WTC11 (cell line): ENCODE measurements at regions not wholly inside any gene's neighbourhood (a gene's known extent, or its start where the extent isn't known, plus 50 kb on each side); places are given as distances from the start of the nearest gene placed in this dataset.

ENCODE experiments used
- ATAC-seq: fragments of 200-7000 bp; cut with Tn5 transposase; 2 replicates; pipeline ENCODE4 v1.10.0; 2021; ENCODE audit warnings: mild to moderate bottlenecking, moderate library complexity
- CTCF ChIA-PET: fragments of 300-600 bp; sonication (Branson Sonifier 250); formaldehyde crosslinking; loops from one replicate; lab custom pipeline; 2021; ENCODE audit warnings: antibody characterized with exemption; lab: Charles Lee
- POLR2A ChIA-PET: fragments of 350-600 bp; sonication (Branson Sonifier 250); formaldehyde crosslinking; loops from one replicate; lab custom pipeline; 2021; ENCODE audit warnings: antibody characterized with exemption; lab: Charles Lee
- DNase-seq: peaks from one replicate; pipeline ENCODE4 v3.0.0; 2021; ENCODE audit warnings: low spot score
- H3K27ac Mint-ChIP-seq: 2 replicates; pipeline ENCODE4 v1.8.0; 2021; ENCODE audit warnings: mixed read lengths
- H3K27me3 Mint-ChIP-seq: 2 replicates; pipeline ENCODE4 v1.8.0; 2021; ENCODE audit warnings: low read depth, mild to moderate bottlenecking, moderate library complexity, mixed read lengths
- H3K36me3 Mint-ChIP-seq: 2 replicates; pipeline ENCODE4 v1.8.0; 2021; ENCODE audit warnings: mixed read lengths
- H3K4me1 Mint-ChIP-seq: 2 replicates; pipeline ENCODE4 v1.8.0; 2022; ENCODE audit warnings: mixed read lengths
- H3K4me3 Mint-ChIP-seq: 2 replicates; pipeline ENCODE4 v1.8.0; 2021; ENCODE audit warnings: mild to moderate bottlenecking, moderate library complexity, mixed read lengths
- H3K9me3 Mint-ChIP-seq: 2 replicates; pipeline ENCODE4 v1.8.0; 2021; ENCODE audit warnings: mixed read lengths
- CBFB ChIP-seq: sonication (generic); formaldehyde crosslinking; IDR thresholded peaks from 2 replicates; pipeline ENCODE4 v1.8.1; 2022; ENCODE audit warnings: mild to moderate bottlenecking, low read depth, missing genetic modification reagents
- CREB1 ChIP-seq: sonication (generic); formaldehyde crosslinking; IDR thresholded peaks from 2 replicates; pipeline ENCODE4 v1.8.0; 2023; ENCODE audit warnings: mild to moderate bottlenecking, missing genetic modification reagents
- CREM ChIP-seq: sonication (generic); formaldehyde crosslinking; IDR thresholded peaks from 2 replicates; pipeline ENCODE4 v1.8.1; 2022; ENCODE audit warnings: mild to moderate bottlenecking, missing genetic modification reagents, moderate library complexity
- EMX1 ChIP-seq: fragments of 250-450 bp; sonication (Bioruptor Pico); IDR thresholded peaks from 2 replicates; pipeline ENCODE4 v1.8.0; 2021; ENCODE audit warnings: mild to moderate bottlenecking
- ETV6 ChIP-seq: sonication (generic); formaldehyde crosslinking; IDR thresholded peaks from 2 replicates; pipeline ENCODE4 v1.8.1; 2022; ENCODE audit warnings: mild to moderate bottlenecking, missing genetic modification reagents
- FOXK1 ChIP-seq: sonication (generic); formaldehyde crosslinking; IDR thresholded peaks from 2 replicates; pipeline ENCODE4 v1.8.0; 2022; ENCODE audit warnings: mild to moderate bottlenecking, moderate library complexity, missing genetic modification reagents
- GABPB1 ChIP-seq: sonication (generic); formaldehyde crosslinking; IDR thresholded peaks from 2 replicates; pipeline ENCODE4 v1.8.1; 2023; ENCODE audit warnings: mild to moderate bottlenecking, missing genetic modification reagents
- JUN ChIP-seq: sonication (generic); formaldehyde crosslinking; IDR thresholded peaks from 2 replicates; pipeline ENCODE4 v1.8.0; 2023; ENCODE audit warnings: mild to moderate bottlenecking, missing genetic modification reagents
- KAT7 ChIP-seq: sonication (generic); formaldehyde crosslinking; IDR thresholded peaks from 2 replicates; pipeline ENCODE4 v1.8.1; 2023; ENCODE audit warnings: missing genetic modification reagents, mild to moderate bottlenecking, borderline replicate concordance
- NR3C1 ChIP-seq: sonication (generic); formaldehyde crosslinking; conservative IDR thresholded peaks from 2 replicates; pipeline ENCODE4 v1.8.1; 2023; ENCODE audit warnings: low read depth, mild to moderate bottlenecking, missing genetic modification reagents
- PRRX2 ChIP-seq: fragments of 250-450 bp; sonication (Bioruptor Pico); IDR thresholded peaks from 2 replicates; pipeline ENCODE4 v1.8.0; 2021; ENCODE audit warnings: mild to moderate bottlenecking
- RORB ChIP-seq: fragments of 250-450 bp; sonication (Bioruptor Pico); IDR thresholded peaks from 2 replicates; pipeline ENCODE4 v1.9.0; 2021; ENCODE audit warnings: mild to moderate bottlenecking
- ZBTB21 ChIP-seq: sonication (generic); formaldehyde crosslinking; IDR thresholded peaks from 2 replicates; pipeline ENCODE4 v1.8.1; 2023; ENCODE audit warnings: mild to moderate bottlenecking, missing genetic modification reagents, borderline replicate concordance
- ZNF121 ChIP-seq: sonication (generic); formaldehyde crosslinking; IDR thresholded peaks from 2 replicates; pipeline ENCODE4 v1.8.0; 2023; ENCODE audit warnings: missing genetic modification reagents
- ZNF232 ChIP-seq: sonication (generic); formaldehyde crosslinking; IDR thresholded peaks from 2 replicates; pipeline ENCODE4 v1.8.0; 2022; ENCODE audit warnings: mild to moderate bottlenecking, missing genetic modification reagents
- TF ChIP-seq, protein P1 (sequence below): sonication (generic); formaldehyde crosslinking; IDR thresholded peaks from 2 replicates; pipeline ENCODE4 v1.8.1; 2022; ENCODE audit warnings: mild to moderate bottlenecking, missing genetic modification reagents, moderate library complexity, borderline replicate concordance
- TF ChIP-seq, protein P2 (sequence below): sonication (generic); formaldehyde crosslinking; conservative IDR thresholded peaks from 2 replicates; pipeline ENCODE4 v1.8.1; 2022; ENCODE audit warnings: mild to moderate bottlenecking, missing genetic modification reagents
- TF ChIP-seq, protein P3 (sequence below): fragments of 250-450 bp; sonication (Bioruptor Pico); conservative IDR thresholded peaks from 2 replicates; pipeline ENCODE4 v1.9.0; 2021; ENCODE audit warnings: mild to moderate bottlenecking
- TF ChIP-seq, protein P4 (sequence below): sonication (generic); formaldehyde crosslinking; IDR thresholded peaks from 2 replicates; pipeline ENCODE4 v1.8.0; 2022; ENCODE audit warnings: mild to moderate bottlenecking, missing genetic modification reagents
- TF ChIP-seq, protein P5 (sequence below): sonication (generic); formaldehyde crosslinking; IDR thresholded peaks from 2 replicates; pipeline ENCODE4 v1.8.0; 2022; ENCODE audit warnings: mild to moderate bottlenecking, missing genetic modification reagents
- TF ChIP-seq, protein P6 (sequence below): sonication (generic); formaldehyde crosslinking; IDR thresholded peaks from 2 replicates; pipeline ENCODE4 v1.8.0; 2022; ENCODE audit warnings: missing genetic modification reagents
- TF ChIP-seq, protein P7 (sequence below): sonication (generic); formaldehyde crosslinking; IDR thresholded peaks from 2 replicates; pipeline ENCODE4 v1.8.0; 2023; ENCODE audit warnings: mild to moderate bottlenecking, missing genetic modification reagents

DNA sequence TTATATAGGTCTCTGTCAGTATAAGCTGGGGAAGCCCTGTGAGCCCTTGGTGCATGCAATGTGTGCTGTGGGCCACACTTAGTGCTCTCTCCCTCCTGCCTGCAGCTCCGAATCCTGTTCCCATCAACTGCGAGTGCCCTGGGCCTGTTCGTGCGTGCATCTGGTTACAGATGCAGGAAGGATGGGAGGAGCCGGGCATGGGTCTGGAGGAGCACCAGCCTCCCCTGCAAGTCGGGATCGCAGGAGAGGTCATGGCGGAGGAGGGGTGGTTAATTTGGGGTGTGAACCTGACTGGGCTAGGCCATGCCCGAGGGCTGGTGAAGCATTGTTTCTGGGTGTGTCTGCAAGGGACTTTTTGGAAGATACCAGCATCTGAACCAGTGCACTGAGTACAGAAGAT is 274.6 kb upstream of the IRX4 start:
- H3K36me3 Mint-ChIP-seq, result no peaks in the 10 kb centered on the region
- no peak for DNase-seq
- H3K9me3 Mint-ChIP-seq, result peaks cover 3% of the 10 kb centered on the region; the same call in 1 of the 2 replicates
- no peak overlapping the region for H3K27ac Mint-ChIP-seq
- H3K4me3 Mint-ChIP-seq, result no peak overlapping the region
- CTCF ChIA-PET, result interaction anchor here (0.6 to 1.1 kb wide), 2 partner anchors 9 to 223 kb away, joined by 3 to 4 read pairs; no protein-coding TSS in a partner anchor
- POLR2A ChIA-PET, result no interaction called here
- TF ChIP-seq CREM (no peak), PRRX2 (no peak), ZBTB21 (CRISPR knock-in tag) (no peak), ZNF121 (CRISPR knock-in tag) (no peak), CREB1 (no peak), GABPB1 (no peak), ETV6 (CRISPR knock-in tag) (no peak), ZNF232 (CRISPR knock-in tag) (no peak), EMX1 (CRISPR knock-in tag) (no peak), RORB (CRISPR knock-in tag) (no peak), KAT7 (CRISPR knock-in tag) (no peak), CBFB (no peak), JUN (no peak), FOXK1 (CRISPR knock-in tag) (no peak), NR3C1 (no peak)
- TF ChIP-seq, protein P1, sequence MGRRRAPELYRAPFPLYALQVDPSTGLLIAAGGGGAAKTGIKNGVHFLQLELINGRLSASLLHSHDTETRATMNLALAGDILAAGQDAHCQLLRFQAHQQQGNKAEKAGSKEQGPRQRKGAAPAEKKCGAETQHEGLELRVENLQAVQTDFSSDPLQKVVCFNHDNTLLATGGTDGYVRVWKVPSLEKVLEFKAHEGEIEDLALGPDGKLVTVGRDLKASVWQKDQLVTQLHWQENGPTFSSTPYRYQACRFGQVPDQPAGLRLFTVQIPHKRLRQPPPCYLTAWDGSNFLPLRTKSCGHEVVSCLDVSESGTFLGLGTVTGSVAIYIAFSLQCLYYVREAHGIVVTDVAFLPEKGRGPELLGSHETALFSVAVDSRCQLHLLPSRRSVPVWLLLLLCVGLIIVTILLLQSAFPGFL (CRISPR knock-in tag), result no peak
- TF ChIP-seq, protein P2, sequence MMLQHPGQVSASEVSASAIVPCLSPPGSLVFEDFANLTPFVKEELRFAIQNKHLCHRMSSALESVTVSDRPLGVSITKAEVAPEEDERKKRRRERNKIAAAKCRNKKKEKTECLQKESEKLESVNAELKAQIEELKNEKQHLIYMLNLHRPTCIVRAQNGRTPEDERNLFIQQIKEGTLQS (CRISPR knock-in tag), result no peak
- TF ChIP-seq, protein P3, sequence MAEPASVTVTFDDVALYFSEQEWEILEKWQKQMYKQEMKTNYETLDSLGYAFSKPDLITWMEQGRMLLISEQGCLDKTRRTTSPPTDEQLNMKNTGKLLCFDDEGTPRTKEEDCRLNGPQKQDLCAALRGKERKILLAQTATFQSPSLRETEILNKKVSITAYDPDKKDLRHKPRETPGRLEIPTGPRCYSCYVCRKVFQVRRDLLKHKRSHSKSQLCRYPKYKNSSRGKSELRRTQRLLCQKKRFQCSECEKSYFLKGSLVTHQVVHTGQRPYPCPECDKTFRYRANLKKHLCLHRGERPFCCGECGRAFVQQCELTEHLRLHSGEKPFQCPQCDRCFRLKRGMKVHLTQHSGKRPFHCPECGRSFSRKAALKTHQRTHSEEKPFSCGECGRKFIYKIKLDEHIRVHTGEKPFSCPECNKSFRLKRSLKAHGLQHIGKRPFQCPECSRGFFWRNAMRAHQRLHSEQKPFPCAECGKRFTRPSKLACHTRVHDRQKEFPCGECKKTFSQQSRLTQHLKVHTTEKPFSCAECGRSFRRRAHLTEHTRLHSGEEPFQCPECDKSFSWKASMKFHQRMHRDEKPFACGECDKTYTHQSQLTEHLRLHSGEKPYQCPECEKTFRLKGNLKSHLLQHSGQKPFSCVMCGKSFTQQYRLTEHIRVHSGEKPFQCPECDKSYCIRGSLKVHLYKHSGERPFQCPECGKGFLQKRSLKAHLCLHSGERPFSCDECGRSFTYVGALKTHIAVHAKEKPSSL, result no peak
- TF ChIP-seq, protein P4, sequence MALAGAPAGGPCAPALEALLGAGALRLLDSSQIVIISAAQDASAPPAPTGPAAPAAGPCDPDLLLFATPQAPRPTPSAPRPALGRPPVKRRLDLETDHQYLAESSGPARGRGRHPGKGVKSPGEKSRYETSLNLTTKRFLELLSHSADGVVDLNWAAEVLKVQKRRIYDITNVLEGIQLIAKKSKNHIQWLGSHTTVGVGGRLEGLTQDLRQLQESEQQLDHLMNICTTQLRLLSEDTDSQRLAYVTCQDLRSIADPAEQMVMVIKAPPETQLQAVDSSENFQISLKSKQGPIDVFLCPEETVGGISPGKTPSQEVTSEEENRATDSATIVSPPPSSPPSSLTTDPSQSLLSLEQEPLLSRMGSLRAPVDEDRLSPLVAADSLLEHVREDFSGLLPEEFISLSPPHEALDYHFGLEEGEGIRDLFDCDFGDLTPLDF, result no peak
- TF ChIP-seq, protein P5, sequence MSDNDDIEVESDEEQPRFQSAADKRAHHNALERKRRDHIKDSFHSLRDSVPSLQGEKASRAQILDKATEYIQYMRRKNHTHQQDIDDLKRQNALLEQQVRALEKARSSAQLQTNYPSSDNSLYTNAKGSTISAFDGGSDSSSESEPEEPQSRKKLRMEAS (CRISPR knock-in tag), result no peak
- H3K27me3 Mint-ChIP-seq, result no peaks in the 10 kb centered on the region; the same call in 1 of the 2 replicates
- no peak for ATAC-seq
- 0 out of 2 replicates have a peak, but pooled peaks cover 6% of the 10 kb centered on the region for H3K4me1 Mint-ChIP-seq

DNA sequence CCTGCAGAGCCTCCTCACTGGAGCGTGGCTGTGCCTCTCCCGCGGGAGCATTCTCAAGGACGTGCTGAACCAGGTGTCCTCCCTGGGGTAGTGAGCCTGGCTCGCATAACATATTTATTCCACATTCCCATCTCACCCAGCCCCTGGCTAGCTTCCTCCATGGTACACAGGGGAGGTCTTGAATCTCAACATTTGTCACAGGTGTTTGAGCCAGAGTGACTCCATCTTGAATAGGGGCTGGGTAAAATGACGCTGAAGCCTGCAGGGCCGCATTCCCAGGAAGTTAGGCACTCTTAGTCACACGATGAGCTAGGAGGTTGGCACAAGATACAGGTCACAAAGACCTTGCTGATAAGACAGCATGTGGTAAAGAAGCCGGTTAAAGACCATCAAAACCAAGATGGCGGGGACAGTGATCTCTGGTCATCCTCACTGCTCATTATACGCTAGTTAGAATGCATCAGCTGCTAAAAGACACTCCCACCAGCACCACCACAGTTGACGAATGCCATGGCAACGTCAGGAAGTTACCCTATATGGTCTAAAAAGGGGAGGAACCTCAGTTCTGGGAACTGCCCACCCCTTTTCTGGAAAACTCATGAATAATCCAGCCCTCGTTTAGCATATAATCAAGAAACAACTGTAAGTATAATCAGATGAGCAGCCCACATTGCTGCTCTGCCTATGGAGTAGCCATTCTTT is 273.8 kb upstream of the IRX4 start:
- Mint-ChIP-seq H3K4me3 (no peak overlapping the region), H3K4me1 (0 out of 2 replicates have a peak, but pooled peaks cover 6% of the 10 kb centered on the region), H3K36me3 (no peaks in the 10 kb centered on the region), H3K27ac (no peak overlapping the region), H3K27me3 (no peaks in the 10 kb centered on the region; the same call in 1 of the 2 replicates), H3K9me3 (peaks cover 1% of the 10 kb centered on the region; the same call in 1 of the 2 replicates)
- ChIA-PET POLR2A (no interaction called here), CTCF (interaction anchor here (0.6 kb wide), 1 partner anchor 224 kb away, joined by 4 read pairs; no protein-coding TSS in a partner anchor)
- no peak for DNase-seq
- ATAC-seq, result no peak
- TF ChIP-seq, protein P6, sequence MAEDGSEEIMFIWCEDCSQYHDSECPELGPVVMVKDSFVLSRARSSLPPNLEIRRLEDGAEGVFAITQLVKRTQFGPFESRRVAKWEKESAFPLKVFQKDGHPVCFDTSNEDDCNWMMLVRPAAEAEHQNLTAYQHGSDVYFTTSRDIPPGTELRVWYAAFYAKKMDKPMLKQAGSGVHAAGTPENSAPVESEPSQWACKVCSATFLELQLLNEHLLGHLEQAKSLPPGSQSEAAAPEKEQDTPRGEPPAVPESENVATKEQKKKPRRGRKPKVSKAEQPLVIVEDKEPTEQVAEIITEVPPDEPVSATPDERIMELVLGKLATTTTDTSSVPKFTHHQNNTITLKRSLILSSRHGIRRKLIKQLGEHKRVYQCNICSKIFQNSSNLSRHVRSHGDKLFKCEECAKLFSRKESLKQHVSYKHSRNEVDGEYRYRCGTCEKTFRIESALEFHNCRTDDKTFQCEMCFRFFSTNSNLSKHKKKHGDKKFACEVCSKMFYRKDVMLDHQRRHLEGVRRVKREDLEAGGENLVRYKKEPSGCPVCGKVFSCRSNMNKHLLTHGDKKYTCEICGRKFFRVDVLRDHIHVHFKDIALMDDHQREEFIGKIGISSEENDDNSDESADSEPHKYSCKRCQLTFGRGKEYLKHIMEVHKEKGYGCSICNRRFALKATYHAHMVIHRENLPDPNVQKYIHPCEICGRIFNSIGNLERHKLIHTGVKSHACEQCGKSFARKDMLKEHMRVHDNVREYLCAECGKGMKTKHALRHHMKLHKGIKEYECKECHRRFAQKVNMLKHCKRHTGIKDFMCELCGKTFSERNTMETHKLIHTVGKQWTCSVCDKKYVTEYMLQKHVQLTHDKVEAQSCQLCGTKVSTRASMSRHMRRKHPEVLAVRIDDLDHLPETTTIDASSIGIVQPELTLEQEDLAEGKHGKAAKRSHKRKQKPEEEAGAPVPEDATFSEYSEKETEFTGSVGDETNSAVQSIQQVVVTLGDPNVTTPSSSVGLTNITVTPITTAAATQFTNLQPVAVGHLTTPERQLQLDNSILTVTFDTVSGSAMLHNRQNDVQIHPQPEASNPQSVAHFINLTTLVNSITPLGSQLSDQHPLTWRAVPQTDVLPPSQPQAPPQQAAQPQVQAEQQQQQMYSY (CRISPR knock-in tag), result no peak
- TF ChIP-seq, protein P7, sequence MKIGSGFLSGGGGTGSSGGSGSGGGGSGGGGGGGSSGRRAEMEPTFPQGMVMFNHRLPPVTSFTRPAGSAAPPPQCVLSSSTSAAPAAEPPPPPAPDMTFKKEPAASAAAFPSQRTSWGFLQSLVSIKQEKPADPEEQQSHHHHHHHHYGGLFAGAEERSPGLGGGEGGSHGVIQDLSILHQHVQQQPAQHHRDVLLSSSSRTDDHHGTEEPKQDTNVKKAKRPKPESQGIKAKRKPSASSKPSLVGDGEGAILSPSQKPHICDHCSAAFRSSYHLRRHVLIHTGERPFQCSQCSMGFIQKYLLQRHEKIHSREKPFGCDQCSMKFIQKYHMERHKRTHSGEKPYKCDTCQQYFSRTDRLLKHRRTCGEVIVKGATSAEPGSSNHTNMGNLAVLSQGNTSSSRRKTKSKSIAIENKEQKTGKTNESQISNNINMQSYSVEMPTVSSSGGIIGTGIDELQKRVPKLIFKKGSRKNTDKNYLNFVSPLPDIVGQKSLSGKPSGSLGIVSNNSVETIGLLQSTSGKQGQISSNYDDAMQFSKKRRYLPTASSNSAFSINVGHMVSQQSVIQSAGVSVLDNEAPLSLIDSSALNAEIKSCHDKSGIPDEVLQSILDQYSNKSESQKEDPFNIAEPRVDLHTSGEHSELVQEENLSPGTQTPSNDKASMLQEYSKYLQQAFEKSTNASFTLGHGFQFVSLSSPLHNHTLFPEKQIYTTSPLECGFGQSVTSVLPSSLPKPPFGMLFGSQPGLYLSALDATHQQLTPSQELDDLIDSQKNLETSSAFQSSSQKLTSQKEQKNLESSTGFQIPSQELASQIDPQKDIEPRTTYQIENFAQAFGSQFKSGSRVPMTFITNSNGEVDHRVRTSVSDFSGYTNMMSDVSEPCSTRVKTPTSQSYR (CRISPR knock-in tag), result no peak
